Transverse colon (tissue), 3 donors: ENCODE measurements at regions not wholly inside any gene's neighbourhood (a gene's known extent, or its start where the extent isn't known, plus 50 kb on each side); places are given as distances from the start of the nearest gene placed in this dataset.

Experiments used
- CTCF ChIP-seq, 5 experiments: fragments of 200-600 bp in 3 of 5; fragments of 450-650 bp in 2 of 5; sonication (generic) in 3 of 5; IDR thresholded peaks; 1 replicate in 2 of 5; 2 replicates in 3 of 5; pipeline ENCODE4 v1.5.1; 2016 to 2017; ENCODE audit warnings: antibody characterized with exemption in 5 of 5, inconsistent platforms in 3 of 5, mild to moderate bottlenecking in 2 of 5, moderate library complexity in 1 of 5
- POLR2A ChIP-seq: fragments of 450-650 bp; IDR thresholded peaks from one replicate; pipeline ENCODE4 v1.6.1; 2016; ENCODE audit warnings: antibody characterized with exemption, mild to moderate bottlenecking, moderate library complexity

DNA sequence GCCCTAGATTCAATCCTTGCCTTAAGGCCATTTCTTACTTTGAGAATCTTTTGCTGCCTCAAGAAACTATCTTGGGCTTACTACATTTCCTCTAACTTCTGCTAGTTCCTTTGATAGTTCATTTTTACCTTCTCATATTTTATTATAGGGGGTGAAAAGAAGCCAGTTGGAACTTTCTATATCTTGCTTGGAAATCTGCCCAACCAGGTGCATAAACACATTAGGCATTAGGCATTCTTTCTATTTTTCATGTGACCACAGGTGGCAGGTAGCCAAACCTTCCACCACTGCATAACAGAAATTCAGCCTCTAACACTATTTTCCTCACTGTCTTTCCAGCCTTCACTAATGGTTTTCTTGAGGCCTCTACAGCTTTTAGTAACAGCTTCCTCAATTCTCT lies 300.0 kb upstream of the SP8 start:
- TF ChIP-seq CTCF (IDR thresholded peaks at IDR 0.05), result no peak
- no peak for TF ChIP-seq POLR2A
